Nephron (organoid): ENCODE measurements at regions not wholly inside any gene's neighbourhood (a gene's known extent, or its start where the extent isn't known, plus 50 kb on each side); places are given as distances from the start of the nearest gene placed in this dataset.
A peak's percentile ranks its signal among the peaks of the same experiment; 100 is the strongest.

Experiments used
- H3K27ac Mint-ChIP-seq, 3 experiments: 2 replicates each; pipeline ENCODE4 v1.8.0; 2020; ENCODE audit warnings: mixed read lengths in 3 of 3, mild to moderate bottlenecking in 2 of 3, moderate library complexity in 1 of 3
- H3K27me3 Mint-ChIP-seq: 2 replicates; pipeline ENCODE4 v1.8.0; 2021; ENCODE audit warnings: low read depth, mild to moderate bottlenecking, moderate library complexity, mixed read lengths
- H3K36me3 Mint-ChIP-seq: 2 replicates; pipeline ENCODE4 v1.8.0; 2020; ENCODE audit warnings: low read depth, mixed read lengths
- H3K4me1 Mint-ChIP-seq: 2 replicates; pipeline ENCODE4 v1.8.0; 2020; ENCODE audit warnings: mixed read lengths
- H3K4me3 Mint-ChIP-seq, 3 experiments: 2 replicates each; pipeline ENCODE4 v1.8.0; 2020; ENCODE audit warnings: mild to moderate bottlenecking in 3 of 3, mixed read lengths in 3 of 3, moderate library complexity in 2 of 3
- H3K9me3 Mint-ChIP-seq: 2 replicates; pipeline ENCODE4 v1.8.0; 2020; ENCODE audit warnings: mixed read lengths
- CTCF ChIP-seq, 3 experiments: fragments of 200-600 bp; sonication (generic); IDR thresholded peaks; one replicate each; pipeline ENCODE4 v1.5.0; 2021; ENCODE audit warnings: antibody characterized with exemption in 3 of 3; ENCODE audit not compliant: unreplicated experiment in 3 of 3

DNA sequence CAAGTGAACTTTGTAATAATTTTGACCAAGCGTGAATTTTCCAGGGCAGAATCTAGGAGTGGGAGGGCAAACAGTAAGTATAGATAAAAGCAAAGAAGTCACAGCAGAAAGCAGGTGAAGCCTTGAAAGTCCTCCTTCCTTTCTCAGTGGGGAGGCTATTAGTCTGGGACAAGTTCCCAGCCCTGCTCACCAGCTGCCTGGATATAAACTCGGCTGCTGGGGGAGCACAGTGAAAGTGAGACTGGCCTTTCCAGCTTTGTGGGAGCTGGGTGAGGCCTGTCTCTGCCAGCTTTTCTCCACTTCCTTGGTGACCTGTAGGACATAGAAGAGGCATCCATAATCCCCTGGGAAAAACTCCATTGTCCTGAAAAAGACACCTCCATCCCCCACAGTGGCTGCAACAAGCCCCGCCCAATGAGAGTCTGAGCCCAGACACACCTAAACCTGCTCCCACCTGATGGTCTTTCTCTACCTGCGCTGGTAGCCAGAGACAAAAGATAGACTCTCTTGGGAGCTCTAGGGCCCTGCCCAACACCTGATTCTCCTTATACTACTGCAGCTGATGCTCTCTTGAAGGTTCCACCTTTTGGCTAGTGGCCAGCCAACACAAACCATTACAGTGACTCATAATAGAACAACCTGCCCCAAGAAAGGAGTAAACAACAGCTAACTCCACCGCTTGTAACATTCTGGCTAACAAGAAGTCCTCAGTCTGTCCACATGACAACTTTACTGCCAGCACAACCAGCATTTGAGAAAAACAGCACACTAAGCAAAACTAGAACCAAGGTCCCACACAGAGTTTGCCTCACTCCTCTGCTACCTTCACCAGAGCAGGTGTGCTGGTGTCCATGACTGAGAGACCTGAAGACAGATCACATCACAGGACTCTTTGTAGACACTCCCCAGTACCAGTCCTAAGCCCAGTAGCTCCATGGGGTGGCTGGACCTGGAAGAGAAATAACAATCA is 252.2 kb upstream of the SLITRK6 start:
- Mint-ChIP-seq H3K36me3 (no peaks in the 10 kb centered on the region), H3K27ac (no peak overlapping the region), H3K9me3 (peaks cover 7% of the 10 kb centered on the region), H3K4me3 (no peak overlapping the region), H3K4me1 (peaks cover 6% of the 10 kb centered on the region), H3K27me3 (no peaks in the 10 kb centered on the region)
- TF ChIP-seq CTCF (IDR thresholded peaks at IDR 0.05; ENCODE audit: unreplicated experiment in 3 of 3): no peak

- H3K27ac Mint-ChIP-seq: no peak overlapping the region
- no peak overlapping the region for H3K4me3 Mint-ChIP-seq
- no peak for TF ChIP-seq CTCF (IDR thresholded peaks at IDR 0.05; ENCODE audit: unreplicated experiment in 3 of 3)
- no peaks in the 10 kb centered on the region for H3K36me3 Mint-ChIP-seq
- no peaks in the 10 kb centered on the region for H3K27me3 Mint-ChIP-seq
- H3K9me3 Mint-ChIP-seq: no peaks in the 10 kb centered on the region
- H3K4me1 Mint-ChIP-seq: no peaks in the 10 kb centered on the region
Measured at GRCh38 chr13:86038490-86038889, 239.3 kb upstream of the SLITRK6 start.

DNA sequence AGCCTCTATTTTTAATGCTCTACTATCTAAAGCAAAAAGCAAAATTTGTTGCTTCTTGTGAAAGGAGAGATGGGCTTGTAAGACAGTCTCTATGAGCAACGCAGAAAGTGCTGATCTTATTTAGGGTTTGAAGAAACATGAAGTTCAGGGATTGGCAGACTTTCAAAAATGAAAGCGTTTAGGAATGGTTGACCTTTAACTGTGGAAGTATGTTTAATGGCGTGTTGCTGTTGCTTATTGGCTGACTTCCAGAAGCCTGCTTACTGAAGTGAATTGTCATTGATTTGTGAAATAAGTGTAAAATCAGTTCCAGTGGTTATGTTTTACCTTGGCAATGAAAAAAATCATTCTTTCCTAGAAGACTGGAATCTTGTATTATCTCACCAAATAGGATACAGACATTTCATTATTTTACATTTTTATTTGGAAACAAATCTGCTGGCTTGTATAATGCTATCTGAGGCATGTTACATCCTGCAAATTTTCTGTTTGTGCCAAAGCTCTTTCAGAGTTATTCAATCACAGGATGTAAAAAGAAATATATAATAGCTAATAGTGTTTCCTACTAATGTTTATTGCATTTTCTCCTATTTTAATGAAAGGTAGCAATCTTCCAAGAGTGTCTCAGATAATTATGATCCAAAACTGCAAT is 221.3 kb upstream of the SLITRK6 start:
- no peak for TF ChIP-seq CTCF (IDR thresholded peaks at IDR 0.05; ENCODE audit: unreplicated experiment in 3 of 3)
- Mint-ChIP-seq H3K27me3 (no peaks in the 10 kb centered on the region), H3K4me3 (peak overlapping the region in 1 of 3 experiments; percentile 28), H3K9me3 (no peaks in the 10 kb centered on the region), H3K27ac (peak overlapping the region; percentile 70 to 88 (median 76)), H3K4me1 (peaks cover 16% of the 10 kb centered on the region), H3K36me3 (no peaks in the 10 kb centered on the region)

- no peak for TF ChIP-seq CTCF (IDR thresholded peaks at IDR 0.05; ENCODE audit: unreplicated experiment in 3 of 3)
- no peak overlapping the region for H3K27ac Mint-ChIP-seq
- H3K27me3 Mint-ChIP-seq: no peaks in the 10 kb centered on the region
- H3K9me3 Mint-ChIP-seq: no peaks in the 10 kb centered on the region
- no peaks in the 10 kb centered on the region for H3K4me1 Mint-ChIP-seq
- no peaks in the 10 kb centered on the region for H3K36me3 Mint-ChIP-seq
- no peak overlapping the region for H3K4me3 Mint-ChIP-seq
Measured at GRCh38 chr13:86006317-86006716, 207.1 kb upstream of the SLITRK6 start.

DNA sequence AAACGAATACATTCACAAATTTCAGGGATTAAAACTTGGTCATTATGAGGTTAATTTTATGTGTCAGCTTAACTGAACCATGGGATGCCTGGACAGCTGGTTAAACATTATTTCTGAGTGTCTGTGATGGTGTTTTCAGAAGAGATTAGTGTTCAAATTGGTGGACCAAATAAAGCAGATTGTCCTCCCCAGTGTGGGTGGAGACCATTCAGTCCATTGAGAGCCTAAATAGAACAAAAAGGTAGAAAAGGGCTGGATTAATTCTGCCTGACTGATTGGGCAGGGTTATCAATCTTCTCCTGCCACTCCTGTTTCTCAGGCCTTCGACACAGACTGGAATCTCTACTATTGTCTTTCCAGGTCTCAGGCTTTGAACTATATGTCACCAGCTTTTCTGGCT is 203.8 kb upstream of the SLITRK6 start:
- Mint-ChIP-seq H3K4me1 (no peaks in the 10 kb centered on the region), H3K27me3 (no peaks in the 10 kb centered on the region), H3K27ac (peak overlapping the region; percentile 45 to 83 (median 66)), H3K36me3 (no peaks in the 10 kb centered on the region), H3K9me3 (no peaks in the 10 kb centered on the region), H3K4me3 (no peak overlapping the region)
- TF ChIP-seq CTCF (IDR thresholded peaks at IDR 0.05; ENCODE audit: unreplicated experiment in 3 of 3): no peak
